Liver (tissue), 3 donors: ENCODE measurements at regions not wholly inside any gene's neighbourhood (a gene's known extent, or its start where the extent isn't known, plus 50 kb on each side); places are given as distances from the start of the nearest gene placed in this dataset.

Source experiments
- CTCF ChIP-seq: fragments of 150-350 bp; IDR thresholded peaks from 2 replicates; pipeline ENCODE4 v1.5.1; 2017; ENCODE audit warnings: improper control_type of control experiment, low read depth, low read length; ENCODE audit not compliant: missing input control
- EGR1 ChIP-seq, 2 donors: IDR thresholded peaks; 2 replicates each; pipeline ENCODE4 v1.6.1; 2016 to 2018; ENCODE audit warnings: antibody characterized with exemption in 2 of 2, low read depth in 2 of 2
- GABPA ChIP-seq, 2 donors: IDR thresholded peaks in 1 of 2; conservative IDR thresholded peaks in 1 of 2; 2 replicates each; pipeline ENCODE4 v1.6.1; 2016; ENCODE audit warnings: antibody characterized with exemption in 2 of 2, mild to moderate bottlenecking in 1 of 2, moderate library complexity in 1 of 2
- donor health status: healthy.
- donor health status: healthy.

DNA sequence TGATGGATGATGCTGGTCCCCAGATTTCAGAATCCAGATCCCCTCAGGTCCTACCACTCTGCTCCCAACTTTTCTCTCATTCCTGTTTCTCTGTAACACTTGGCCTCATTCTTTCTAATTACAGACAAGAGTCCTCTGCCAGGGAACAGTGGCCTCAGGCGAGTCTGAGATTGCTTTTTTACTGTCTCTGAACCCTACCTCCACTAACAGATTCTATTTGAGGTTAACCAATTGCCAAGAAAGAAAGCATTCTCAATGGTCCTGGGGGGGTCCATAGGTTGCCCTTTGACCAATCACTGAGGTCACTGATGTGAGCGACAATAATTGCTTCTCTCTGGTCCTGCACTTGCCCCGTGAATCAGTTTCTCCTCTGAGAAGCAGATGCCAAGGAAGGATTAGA is 145.2 kb upstream of the TMEM108 start:
- no peak for TF ChIP-seq CTCF
- no peak for TF ChIP-seq EGR1 (IDR thresholded peaks at IDR 0.05; ENCODE audit: low read depth in 2 of 2)
- no peak for TF ChIP-seq GABPA (IDR thresholded peaks at IDR 0.05 in 1 of 2, conservative IDR thresholded peaks at IDR 0.05 in 1 of 2)
